GM19099 (cell line): ENCODE measurements at regions not wholly inside any gene's neighbourhood (a gene's known extent, or its start where the extent isn't known, plus 50 kb on each side); places are given as distances from the start of the nearest gene placed in this dataset.

Source experiments
- POLR2A ChIP-seq: IDR thresholded peaks from 3 replicates; pipeline ENCODE4 v1.6.1; 2011; ENCODE audit warnings: low read depth; ENCODE audit not compliant: insufficient read length; ENCODE audit errors: extremely low read depth

- TF ChIP-seq POLR2A, result no peak
Observed at GRCh38 chr14:65179918-65180724, 77.8 kb upstream of the MAX start.

- no peak for TF ChIP-seq POLR2A
Observed at GRCh38 chr14:65180725-65181025, 78.4 kb upstream of the MAX start.

GRCh38 chr14:65184032-65184764, 81.9 kb upstream of the MAX start:
- TF ChIP-seq POLR2A, result no peak

GRCh38 chr14:65185829-65186228, 83.5 kb upstream of the MAX start:
- TF ChIP-seq POLR2A, result no peak

- TF ChIP-seq POLR2A, result no peak
Observed at GRCh38 chr14:65186951-65187350, 84.6 kb upstream of the MAX start.

- TF ChIP-seq POLR2A, result no peak
Observed at GRCh38 chr14:65187421-65188049, 85.2 kb upstream of the MAX start.

- TF ChIP-seq POLR2A, result no peak
Observed at GRCh38 chr14:65190312-65190711, 88.0 kb upstream of the MAX start.

GRCh38 chr14:65191716-65192115, 89.4 kb upstream of the MAX start:
- no peak for TF ChIP-seq POLR2A

- no peak for TF ChIP-seq POLR2A
Observed at GRCh38 chr14:65192686-65193085, 90.4 kb upstream of the MAX start.

GRCh38 chr14:65193916-65194590, 91.7 kb upstream of the MAX start:
- no peak for TF ChIP-seq POLR2A

GRCh38 chr14:65195042-65195719, 92.9 kb upstream of the MAX start:
- no peak for TF ChIP-seq POLR2A

GRCh38 chr14:65198346-65198745, 96.0 kb upstream of the MAX start:
- TF ChIP-seq POLR2A, result no peak

GRCh38 chr14:65200454-65200853, 98.1 kb upstream of the MAX start:
- TF ChIP-seq POLR2A, result no peak

GRCh38 chr14:65203574-65203973, 101.3 kb upstream of the MAX start:
- TF ChIP-seq POLR2A, result no peak

- TF ChIP-seq POLR2A, result no peak
Observed at GRCh38 chr14:65204056-65204455, 101.7 kb upstream of the MAX start.
